Thyroid gland (tissue), 4 donors: ENCODE measurements at regions not wholly inside any gene's neighbourhood (a gene's known extent, or its start where the extent isn't known, plus 50 kb on each side); places are given as distances from the start of the nearest gene placed in this dataset.

Source experiments
- POLR2A ChIP-seq, 2 donors: fragments of 450-650 bp; IDR thresholded peaks; one replicate each; pipeline ENCODE4 v1.6.1; 2017; ENCODE audit warnings: antibody characterized with exemption in 2 of 2, mild to moderate bottlenecking in 2 of 2, moderate library complexity in 1 of 2
- TF ChIP-seq, protein P1 (sequence below), 6 experiments: fragments of 200-600 bp in 3 of 6; fragments of 450-650 bp in 3 of 6; sonication (generic) in 3 of 6; IDR thresholded peaks; one replicate each; pipeline ENCODE4 v1.5.1; 2016 to 2019; ENCODE audit warnings: antibody characterized with exemption in 6 of 6, mild to moderate bottlenecking in 2 of 6, inconsistent platforms in 1 of 6, moderate library complexity in 1 of 6

DNA sequence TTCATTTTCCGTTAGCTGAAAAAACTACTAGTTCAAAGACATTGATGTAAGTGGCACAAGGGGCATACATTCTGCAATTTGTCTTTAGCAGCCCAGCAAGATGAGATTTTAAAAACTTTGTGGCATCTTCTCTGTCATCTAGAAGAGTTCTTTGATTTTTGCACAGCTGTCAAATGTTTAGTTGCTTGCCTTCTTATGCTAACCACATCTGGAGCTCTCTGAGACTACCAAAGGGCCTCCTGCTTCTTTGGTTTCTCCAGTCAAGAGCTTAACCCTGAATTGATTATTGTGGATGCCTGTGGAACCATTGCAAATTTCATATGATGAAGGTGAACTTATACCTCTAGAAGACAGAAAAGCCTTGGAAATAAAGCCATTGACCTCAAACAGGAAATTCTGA lies 468.7 kb upstream of the RGMA start:
- TF ChIP-seq, protein P1, sequence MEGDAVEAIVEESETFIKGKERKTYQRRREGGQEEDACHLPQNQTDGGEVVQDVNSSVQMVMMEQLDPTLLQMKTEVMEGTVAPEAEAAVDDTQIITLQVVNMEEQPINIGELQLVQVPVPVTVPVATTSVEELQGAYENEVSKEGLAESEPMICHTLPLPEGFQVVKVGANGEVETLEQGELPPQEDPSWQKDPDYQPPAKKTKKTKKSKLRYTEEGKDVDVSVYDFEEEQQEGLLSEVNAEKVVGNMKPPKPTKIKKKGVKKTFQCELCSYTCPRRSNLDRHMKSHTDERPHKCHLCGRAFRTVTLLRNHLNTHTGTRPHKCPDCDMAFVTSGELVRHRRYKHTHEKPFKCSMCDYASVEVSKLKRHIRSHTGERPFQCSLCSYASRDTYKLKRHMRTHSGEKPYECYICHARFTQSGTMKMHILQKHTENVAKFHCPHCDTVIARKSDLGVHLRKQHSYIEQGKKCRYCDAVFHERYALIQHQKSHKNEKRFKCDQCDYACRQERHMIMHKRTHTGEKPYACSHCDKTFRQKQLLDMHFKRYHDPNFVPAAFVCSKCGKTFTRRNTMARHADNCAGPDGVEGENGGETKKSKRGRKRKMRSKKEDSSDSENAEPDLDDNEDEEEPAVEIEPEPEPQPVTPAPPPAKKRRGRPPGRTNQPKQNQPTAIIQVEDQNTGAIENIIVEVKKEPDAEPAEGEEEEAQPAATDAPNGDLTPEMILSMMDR (IDR thresholded peaks at IDR 0.05), result no peak
- no peak for TF ChIP-seq POLR2A (IDR thresholded peaks at IDR 0.05)
